Smooth muscle cell (in vitro differentiated cells): ENCODE measurements at regions not wholly inside any gene's neighbourhood (a gene's known extent, or its start where the extent isn't known, plus 50 kb on each side); places are given as distances from the start of the nearest gene placed in this dataset.

Source experiments
- DNase-seq: peaks from one replicate; lab custom pipeline; 2025; ENCODE audit not compliant: unreplicated experiment; lab: John Stamatoyannopoulos, UW
- H2AFZ ChIP-seq: fragments of 200-600 bp; sonication (generic); 2 replicates; pipeline ENCODE4 v1.6.0; 2016; ENCODE audit warnings: antibody characterized with exemption, low read depth, mild to moderate bottlenecking
- H3F3A ChIP-seq: fragments of 200-600 bp; sonication (generic); 2 replicates; pipeline ENCODE4 v1.6.0; 2017; ENCODE audit warnings: antibody characterized with exemption, low read depth
- H3K27ac ChIP-seq: fragments of 200-600 bp; sonication (generic); 2 replicates; pipeline ENCODE4 v1.5.1; 2016; ENCODE audit warnings: low read depth, mild to moderate bottlenecking
- H3K27me3 ChIP-seq: fragments of 200-600 bp; sonication (generic); 2 replicates; pipeline ENCODE4 v1.6.1; 2016; ENCODE audit warnings: low read depth, mild to moderate bottlenecking
- H3K36me3 ChIP-seq: fragments of 200-600 bp; sonication (generic); 2 replicates; pipeline ENCODE4 v1.5.1; 2016; ENCODE audit warnings: low read depth
- H3K4me1 ChIP-seq: fragments of 200-600 bp; sonication (generic); 2 replicates; pipeline ENCODE4 v1.5.1; 2016; ENCODE audit warnings: low read depth
- H3K4me2 ChIP-seq: fragments of 200-600 bp; sonication (generic); 2 replicates; pipeline ENCODE4 v1.6.0; 2016; ENCODE audit warnings: mild to moderate bottlenecking
- H3K4me3 ChIP-seq: fragments of 200-600 bp; sonication (generic); 2 replicates; pipeline ENCODE4 v1.5.1; 2016; ENCODE audit warnings: mild to moderate bottlenecking
- H3K79me2 ChIP-seq: fragments of 200-600 bp; sonication (generic); 2 replicates; pipeline ENCODE4 v1.6.0; 2016; ENCODE audit warnings: low read depth, mild to moderate bottlenecking
- H3K9ac ChIP-seq: fragments of 200-600 bp; sonication (generic); 2 replicates; pipeline ENCODE4 v1.6.0; 2016; ENCODE audit warnings: low read depth
- H3K9me3 ChIP-seq: fragments of 200-600 bp; sonication (generic); replicated peaks from 2 replicates; pipeline ENCODE4 v1.5.1; 2016; ENCODE audit warnings: low read depth
- H4K20me1 ChIP-seq: fragments of 200-600 bp; sonication (generic); 2 replicates; pipeline ENCODE4 v1.6.0; 2016; ENCODE audit warnings: low read depth
- WGBS: methylation state at CpG from one replicate; pipeline ENCODE4 v1.1.7; 2016; ENCODE audit warnings: low lambda C conversion rate; 5-methylcytosine and 5-hydroxymethylcytosine counted together
- TF ChIP-seq, protein P1 (sequence below): fragments of 200-600 bp; sonication (generic); IDR thresholded peaks from 2 replicates; pipeline ENCODE4 v1.5.1; 2017; ENCODE audit warnings: borderline replicate concordance, mild to moderate bottlenecking, antibody characterized with exemption; ENCODE audit not compliant: insufficient read depth, poor library complexity, severe bottlenecking

DNA sequence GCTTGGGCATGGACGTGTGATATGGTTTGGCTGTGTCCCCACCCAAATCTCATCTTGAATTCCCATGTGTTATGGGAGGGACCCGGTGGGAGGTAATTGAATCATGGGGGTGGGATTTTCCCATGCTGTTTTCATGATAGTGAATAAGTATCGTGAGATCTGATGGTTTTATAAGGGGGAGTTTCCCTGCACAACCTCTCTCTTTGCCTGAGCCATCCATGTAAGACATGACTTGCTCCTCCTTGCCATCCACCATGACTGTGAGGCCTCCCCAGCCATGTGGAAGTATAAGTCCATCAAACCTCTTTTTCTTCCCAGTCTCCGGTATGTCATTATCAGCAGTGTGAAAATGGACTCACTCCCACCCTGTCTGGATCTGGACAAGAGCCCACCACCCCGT is 393.4 kb downstream of the SEC14L1 start:
- Histone ChIP-seq H3K27me3 (peaks cover 7% of the 10 kb centered on the region), H3K4me1 (peaks cover 3% of the 10 kb centered on the region), H3K4me2 (no peak overlapping the region), H3K9ac (no peak overlapping the region), H3K36me3 (no peaks in the 10 kb centered on the region), H3F3A (no peaks in the 10 kb centered on the region), H2AFZ (no peak overlapping the region), H3K4me3 (no peak overlapping the region), H3K79me2 (no peaks in the 10 kb centered on the region), H4K20me1 (no peaks in the 10 kb centered on the region), H3K9me3 (no peaks in the 10 kb centered on the region), H3K27ac (no peak overlapping the region)
- TF ChIP-seq, protein P1, sequence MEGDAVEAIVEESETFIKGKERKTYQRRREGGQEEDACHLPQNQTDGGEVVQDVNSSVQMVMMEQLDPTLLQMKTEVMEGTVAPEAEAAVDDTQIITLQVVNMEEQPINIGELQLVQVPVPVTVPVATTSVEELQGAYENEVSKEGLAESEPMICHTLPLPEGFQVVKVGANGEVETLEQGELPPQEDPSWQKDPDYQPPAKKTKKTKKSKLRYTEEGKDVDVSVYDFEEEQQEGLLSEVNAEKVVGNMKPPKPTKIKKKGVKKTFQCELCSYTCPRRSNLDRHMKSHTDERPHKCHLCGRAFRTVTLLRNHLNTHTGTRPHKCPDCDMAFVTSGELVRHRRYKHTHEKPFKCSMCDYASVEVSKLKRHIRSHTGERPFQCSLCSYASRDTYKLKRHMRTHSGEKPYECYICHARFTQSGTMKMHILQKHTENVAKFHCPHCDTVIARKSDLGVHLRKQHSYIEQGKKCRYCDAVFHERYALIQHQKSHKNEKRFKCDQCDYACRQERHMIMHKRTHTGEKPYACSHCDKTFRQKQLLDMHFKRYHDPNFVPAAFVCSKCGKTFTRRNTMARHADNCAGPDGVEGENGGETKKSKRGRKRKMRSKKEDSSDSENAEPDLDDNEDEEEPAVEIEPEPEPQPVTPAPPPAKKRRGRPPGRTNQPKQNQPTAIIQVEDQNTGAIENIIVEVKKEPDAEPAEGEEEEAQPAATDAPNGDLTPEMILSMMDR, result no peak
- DNase-seq, result no peak
- WGBS, result 95% methylated on average over 5 of the region's 5 CpGs

- peaks cover 3% of the 10 kb centered on the region for H3K4me1 ChIP-seq
- no peaks in the 10 kb centered on the region for H3K36me3 ChIP-seq
- H4K20me1 ChIP-seq, result no peaks in the 10 kb centered on the region
- TF ChIP-seq, protein P1, result no peak
- no peak overlapping the region for H3K27ac ChIP-seq
- H3K79me2 ChIP-seq, result no peaks in the 10 kb centered on the region
- no peaks in the 10 kb centered on the region for H3K9me3 ChIP-seq
- no peak overlapping the region for H2AFZ ChIP-seq
- H3K4me3 ChIP-seq, result no peak overlapping the region
- DNase-seq, result no peak
- no peak overlapping the region for H3K4me2 ChIP-seq
- no peak overlapping the region for H3K9ac ChIP-seq
- H3K27me3 ChIP-seq, result no peaks in the 10 kb centered on the region
- 72% methylated on average over 10 of the region's 10 CpGs for WGBS
- no peaks in the 10 kb centered on the region for H3F3A ChIP-seq
Observed at GRCh38 chr17:77535435-77535834, 394.7 kb downstream of the SEC14L1 start.

- no peaks in the 10 kb centered on the region for H3K9me3 ChIP-seq
- no peak overlapping the region for H3K4me2 ChIP-seq
- no peaks in the 10 kb centered on the region for H3K36me3 ChIP-seq
- no peak overlapping the region for H3K9ac ChIP-seq
- no peaks in the 10 kb centered on the region for H3K27me3 ChIP-seq
- H3F3A ChIP-seq, result no peaks in the 10 kb centered on the region
- H3K4me3 ChIP-seq, result no peak overlapping the region
- TF ChIP-seq, protein P1, result no peak
- WGBS, result 68% methylated on average over 6 of the region's 6 CpGs
- DNase-seq, result no peak
- H3K79me2 ChIP-seq, result no peaks in the 10 kb centered on the region
- H2AFZ ChIP-seq, result no peak overlapping the region
- no peak overlapping the region for H3K27ac ChIP-seq
- H3K4me1 ChIP-seq, result peaks cover 7% of the 10 kb centered on the region
- H4K20me1 ChIP-seq, result no peaks in the 10 kb centered on the region
Observed at GRCh38 chr17:77535892-77536291, 395.1 kb downstream of the SEC14L1 start.

DNA sequence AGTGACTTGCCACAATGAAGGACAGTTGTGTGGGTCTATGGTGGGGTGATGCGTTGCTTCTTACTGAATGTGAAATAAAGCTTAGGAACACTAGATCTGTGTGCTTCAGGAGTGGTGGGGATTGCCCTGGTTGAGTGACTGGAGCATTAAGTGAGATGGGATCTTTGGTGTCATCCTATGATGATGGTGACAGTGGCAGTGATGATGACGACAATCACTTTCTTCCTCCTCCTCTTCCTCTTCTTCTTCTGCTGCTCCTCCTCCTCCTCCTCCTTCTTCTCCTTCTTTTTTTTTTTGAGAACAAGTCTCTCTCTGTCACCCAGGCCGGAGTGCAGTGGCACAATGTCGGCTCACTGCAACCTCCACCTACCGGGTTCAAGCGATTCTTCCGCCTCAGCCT is 396.8 kb downstream of the SEC14L1 start:
- Histone ChIP-seq H3F3A (no peaks in the 10 kb centered on the region), H3K36me3 (no peaks in the 10 kb centered on the region), H3K9ac (no peak overlapping the region), H3K27ac (no peak overlapping the region), H2AFZ (no peak overlapping the region), H4K20me1 (no peaks in the 10 kb centered on the region), H3K79me2 (no peaks in the 10 kb centered on the region), H3K27me3 (no peaks in the 10 kb centered on the region), H3K4me1 (peaks cover 23% of the 10 kb centered on the region), H3K4me3 (no peak overlapping the region), H3K9me3 (no peaks in the 10 kb centered on the region), H3K4me2 (no peak overlapping the region)
- 100% methylated on average over 7 of the region's 7 CpGs for WGBS
- no peak for DNase-seq
- TF ChIP-seq, protein P1, result no peak
